Omental fat pad (tissue), 3 donors: ENCODE measurements at regions not wholly inside any gene's neighbourhood (a gene's known extent, or its start where the extent isn't known, plus 50 kb on each side); places are given as distances from the start of the nearest gene placed in this dataset.

Source experiments
- ATAC-seq: fragments of 150-250 bp; one replicate; pipeline ENCODE4 v1.9.1; 2016; ENCODE audit warnings: mild to moderate bottlenecking, moderate library complexity; ENCODE audit not compliant: low FRiP score
- DNase-seq: peaks from one replicate; pipeline ENCODE4 v3.0.0-alpha.2; 2019; ENCODE audit warnings: low spot score
- TF ChIP-seq, protein P1 (sequence below), 3 donors: fragments of 450-650 bp; IDR thresholded peaks; one replicate each; pipeline ENCODE4 v1.5.1; 2016 to 2017; ENCODE audit warnings: antibody characterized with exemption in 3 of 3, mild to moderate bottlenecking in 3 of 3, moderate library complexity in 2 of 3

DNA sequence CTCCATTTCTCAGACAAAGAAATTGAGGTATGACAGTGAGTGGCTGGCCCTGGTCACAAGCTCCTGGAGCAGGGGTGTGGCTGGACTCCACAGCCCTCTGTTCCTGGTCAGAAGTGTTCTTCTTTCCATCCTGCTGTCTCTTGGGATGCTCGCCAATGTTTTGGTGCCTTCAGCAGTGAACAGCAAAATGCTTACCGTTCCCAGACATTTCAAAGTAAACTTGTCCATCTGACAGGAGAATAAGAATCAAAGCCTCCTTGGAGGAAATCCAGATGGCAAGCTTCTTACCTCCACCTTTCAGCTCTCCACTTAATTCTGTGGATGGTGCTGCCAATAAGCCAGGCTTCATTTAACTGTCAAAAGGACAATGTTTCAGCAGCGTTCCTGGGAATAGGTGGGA lies 954.1 kb downstream of the UQCRFS1 start:
- no peak for DNase-seq
- no peak for ATAC-seq
- TF ChIP-seq, protein P1, sequence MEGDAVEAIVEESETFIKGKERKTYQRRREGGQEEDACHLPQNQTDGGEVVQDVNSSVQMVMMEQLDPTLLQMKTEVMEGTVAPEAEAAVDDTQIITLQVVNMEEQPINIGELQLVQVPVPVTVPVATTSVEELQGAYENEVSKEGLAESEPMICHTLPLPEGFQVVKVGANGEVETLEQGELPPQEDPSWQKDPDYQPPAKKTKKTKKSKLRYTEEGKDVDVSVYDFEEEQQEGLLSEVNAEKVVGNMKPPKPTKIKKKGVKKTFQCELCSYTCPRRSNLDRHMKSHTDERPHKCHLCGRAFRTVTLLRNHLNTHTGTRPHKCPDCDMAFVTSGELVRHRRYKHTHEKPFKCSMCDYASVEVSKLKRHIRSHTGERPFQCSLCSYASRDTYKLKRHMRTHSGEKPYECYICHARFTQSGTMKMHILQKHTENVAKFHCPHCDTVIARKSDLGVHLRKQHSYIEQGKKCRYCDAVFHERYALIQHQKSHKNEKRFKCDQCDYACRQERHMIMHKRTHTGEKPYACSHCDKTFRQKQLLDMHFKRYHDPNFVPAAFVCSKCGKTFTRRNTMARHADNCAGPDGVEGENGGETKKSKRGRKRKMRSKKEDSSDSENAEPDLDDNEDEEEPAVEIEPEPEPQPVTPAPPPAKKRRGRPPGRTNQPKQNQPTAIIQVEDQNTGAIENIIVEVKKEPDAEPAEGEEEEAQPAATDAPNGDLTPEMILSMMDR (IDR thresholded peaks at IDR 0.05): no peak

DNA sequence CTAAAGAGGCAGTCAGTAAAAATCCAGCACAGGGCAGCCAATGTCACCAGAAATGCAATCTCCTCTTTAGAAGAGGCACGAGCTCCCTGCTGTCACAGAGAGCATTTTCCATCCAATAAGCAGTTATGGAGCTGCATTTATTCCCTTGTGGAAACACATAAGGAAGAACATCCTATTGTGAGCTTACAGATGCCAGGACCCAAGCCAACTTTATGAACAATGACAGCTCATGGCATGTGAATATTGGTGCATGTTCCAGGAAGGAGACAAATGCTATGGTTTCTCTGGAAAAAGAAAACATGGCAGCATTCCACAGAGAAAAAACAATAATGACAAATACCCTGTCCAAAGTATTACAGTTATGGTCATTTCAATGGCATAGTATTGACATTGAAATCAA lies 955.6 kb downstream of the UQCRFS1 start:
- TF ChIP-seq, protein P1 (IDR thresholded peaks at IDR 0.05): no peak
- DNase-seq (no peak), ATAC-seq (no peak)

DNA sequence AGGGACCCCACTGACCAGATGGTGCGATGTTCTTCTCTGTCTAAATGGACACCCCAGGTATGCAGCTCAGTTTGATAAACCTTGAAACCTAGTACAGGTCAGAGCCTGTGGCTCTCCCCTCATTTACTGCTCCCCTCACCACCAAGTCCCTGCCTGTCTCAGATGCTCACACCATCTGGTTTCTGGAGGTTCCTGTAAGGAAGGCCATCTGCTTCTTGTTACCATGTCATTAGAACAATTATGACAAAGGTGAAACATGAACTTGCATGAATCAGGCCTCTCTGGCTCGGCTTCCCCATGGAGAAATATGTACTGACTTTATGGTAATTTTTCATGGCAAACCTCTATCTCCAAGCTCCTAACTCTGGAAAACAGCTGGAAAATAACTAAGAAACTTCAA lies 965.7 kb downstream of the UQCRFS1 start:
- no peak for DNase-seq
- ATAC-seq: no peak

DNA sequence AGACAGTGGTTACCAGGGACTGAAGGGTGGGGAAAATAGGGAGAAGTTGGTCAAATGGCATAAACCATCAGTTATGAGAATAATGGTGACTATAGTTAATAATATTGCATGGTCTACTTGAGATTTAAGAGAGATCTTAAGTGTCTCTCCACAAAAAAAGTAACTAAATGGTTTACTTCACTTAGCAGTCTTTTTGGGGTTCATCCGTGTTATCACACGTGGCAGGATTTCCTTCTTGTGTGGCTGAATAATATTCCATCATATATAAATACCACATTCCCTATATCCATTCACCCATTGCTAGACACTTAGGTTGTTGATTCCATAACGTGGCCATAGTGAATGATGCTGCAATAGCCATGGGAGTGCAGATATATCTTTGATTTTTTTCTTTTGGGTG lies 967.0 kb downstream of the UQCRFS1 start:
- no peak for ATAC-seq
- DNase-seq: no peak
- TF ChIP-seq, protein P1 (IDR thresholded peaks at IDR 0.05): no peak

More for the DNA sequence above, 965.7 kb downstream of the UQCRFS1 start:
- TF ChIP-seq, protein P1 (IDR thresholded peaks at IDR 0.05): no peak

DNA sequence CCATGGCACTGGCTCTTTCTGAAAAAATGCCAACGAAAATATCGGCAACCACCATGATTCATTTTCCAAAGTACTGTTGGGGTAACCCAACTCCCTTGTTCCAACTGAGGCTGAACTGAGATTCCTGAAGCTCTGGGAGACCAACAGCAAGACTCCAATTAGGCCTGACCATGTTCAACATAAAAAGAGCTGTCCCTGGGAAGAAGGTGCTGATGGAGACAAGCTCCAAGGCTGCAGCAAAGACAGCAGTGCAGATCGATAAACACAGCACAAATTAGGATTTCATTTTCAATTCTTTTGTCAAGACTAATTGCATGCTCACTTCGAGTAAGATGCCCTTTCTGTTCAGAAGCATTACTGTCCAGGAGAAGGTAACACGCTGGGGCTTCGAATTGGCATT lies 968.0 kb downstream of the UQCRFS1 start:
- TF ChIP-seq, protein P1 (IDR thresholded peaks at IDR 0.05): no peak
- ATAC-seq: no peak
- DNase-seq: no peak

DNA sequence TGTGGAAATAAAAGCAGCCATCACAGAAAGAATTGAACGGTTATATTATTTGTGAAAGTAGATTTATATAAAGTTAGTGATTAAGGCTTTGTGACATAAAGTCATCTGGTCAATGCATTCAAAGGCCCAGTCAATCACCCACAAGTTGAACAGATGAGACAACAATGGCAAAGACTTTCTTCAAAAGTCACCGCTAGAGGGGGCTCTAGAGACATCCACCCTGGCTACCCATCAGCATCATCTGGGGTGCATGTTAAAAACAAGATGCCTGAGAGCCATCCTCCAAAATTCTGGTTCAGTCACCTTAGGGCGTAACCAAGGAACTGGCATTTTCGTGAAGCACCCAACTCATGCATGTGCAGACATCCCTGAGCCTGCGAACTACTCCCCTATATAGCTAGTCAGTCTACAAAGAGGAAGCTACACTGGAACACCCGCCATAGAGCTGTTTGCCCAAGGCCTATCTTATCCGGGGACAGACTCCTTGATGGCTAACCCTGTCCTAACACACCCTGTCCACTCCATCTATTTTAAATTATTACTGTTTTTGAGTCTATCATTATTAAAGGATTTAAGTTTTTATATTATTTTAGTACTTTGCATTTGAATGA lies 970.5 kb downstream of the UQCRFS1 start:
- ATAC-seq: no peak
- TF ChIP-seq, protein P1 (IDR thresholded peaks at IDR 0.05): no peak
- DNase-seq: no peak

DNA sequence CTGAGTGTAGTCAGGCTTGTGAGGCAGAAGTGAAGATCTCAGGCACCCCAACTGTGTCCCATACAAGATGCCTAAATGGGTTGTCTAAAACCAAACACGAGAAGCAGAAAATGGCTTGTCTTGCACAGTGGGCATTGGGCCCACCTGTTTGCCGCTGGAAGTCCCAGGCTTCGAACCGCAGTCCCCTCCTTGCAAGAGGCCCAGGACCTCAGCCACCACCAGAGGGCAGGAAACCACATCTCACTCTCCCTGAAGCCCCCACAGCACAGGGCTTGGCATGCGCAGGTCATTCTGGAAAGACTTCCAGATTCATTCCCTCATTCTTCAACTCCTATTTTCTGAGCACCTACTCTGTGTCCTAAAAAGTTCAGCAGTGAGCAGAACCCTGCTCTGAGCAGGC lies 973.7 kb downstream of the UQCRFS1 start:
- TF ChIP-seq, protein P1 (IDR thresholded peaks at IDR 0.05): no peak

More for the DNA sequence above, 973.7 kb downstream of the UQCRFS1 start:
- DNase-seq (no peak), ATAC-seq (no peak)
